GM23248 (cell line): ENCODE measurements at regions not wholly inside any gene's neighbourhood (a gene's known extent, or its start where the extent isn't known, plus 50 kb on each side); places are given as distances from the start of the nearest gene placed in this dataset.

ENCODE experiments used
- DNase-seq: peaks from one replicate; pipeline ENCODE4 v3.0.0-alpha.2; 2015
- H2AFZ ChIP-seq: fragments of 200-600 bp; sonication (generic); 2 replicates; pipeline ENCODE4 v1.6.1; 2016; ENCODE audit warnings: antibody characterized with exemption
- H3F3A ChIP-seq: fragments of 200-600 bp; sonication (generic); 2 replicates; pipeline ENCODE4 v1.6.1; 2016; ENCODE audit warnings: mild to moderate bottlenecking, antibody characterized with exemption, mixed run types; ENCODE audit not compliant: insufficient read depth
- H3K27ac ChIP-seq: fragments of 200-600 bp; sonication (generic); 2 replicates; pipeline ENCODE4 v1.5.1; 2016; ENCODE audit warnings: mild to moderate bottlenecking
- H3K27me3 ChIP-seq: fragments of 200-600 bp; sonication (generic); replicated peaks from 2 replicates; pipeline ENCODE4 v1.6.1; 2016; ENCODE audit warnings: mild to moderate bottlenecking; ENCODE audit not compliant: insufficient read depth
- H3K36me3 ChIP-seq: fragments of 200-600 bp; sonication (generic); 2 replicates; pipeline ENCODE4 v1.6.1; 2016; ENCODE audit warnings: low read depth, mild to moderate bottlenecking
- H3K4me1 ChIP-seq: fragments of 200-600 bp; sonication (generic); 2 replicates; pipeline ENCODE4 v1.6.1; 2016; ENCODE audit warnings: mild to moderate bottlenecking; ENCODE audit not compliant: insufficient read depth
- H3K4me2 ChIP-seq: fragments of 200-600 bp; sonication (generic); one replicate; pipeline ENCODE4 v1.6.1; 2016; ENCODE audit warnings: mild to moderate bottlenecking; ENCODE audit not compliant: unreplicated experiment
- H3K4me3 ChIP-seq: fragments of 200-600 bp; sonication (generic); 2 replicates; pipeline ENCODE4 v1.5.1; 2016; ENCODE audit warnings: mild to moderate bottlenecking
- H3K79me2 ChIP-seq: fragments of 200-600 bp; sonication (generic); 2 replicates; pipeline ENCODE4 v1.6.1; 2016; ENCODE audit warnings: mild to moderate bottlenecking; ENCODE audit not compliant: insufficient read depth
- H3K9ac ChIP-seq: fragments of 200-600 bp; sonication (generic); 2 replicates; pipeline ENCODE4 v1.6.1; 2016; ENCODE audit warnings: mild to moderate bottlenecking
- H3K9me2 ChIP-seq: fragments of 200-600 bp; sonication (generic); 2 replicates; pipeline ENCODE4 v1.6.1; 2016; ENCODE audit warnings: mixed run types, mild to moderate bottlenecking, moderate library complexity; ENCODE audit not compliant: insufficient read depth
- H3K9me3 ChIP-seq: fragments of 200-600 bp; sonication (generic); one replicate; pipeline ENCODE4 v1.6.1; 2017; ENCODE audit warnings: low read depth
- H4K20me1 ChIP-seq: fragments of 200-600 bp; sonication (generic); 2 replicates; pipeline ENCODE4 v1.6.0; 2016; ENCODE audit not compliant: insufficient read depth
- EZH2 ChIP-seq: fragments of 200-600 bp; sonication (generic); IDR thresholded peaks from 2 replicates; pipeline ENCODE4 v1.6.1; 2018; ENCODE audit warnings: antibody characterized with exemption, mild to moderate bottlenecking; ENCODE audit not compliant: insufficient read depth, poor library complexity, severe bottlenecking
- EZH2phosphoT487 ChIP-seq: fragments of 200-600 bp; sonication (generic); IDR thresholded peaks from 2 replicates; pipeline ENCODE4 v1.6.1; 2018; ENCODE audit warnings: antibody characterized with exemption, moderate library complexity, mild to moderate bottlenecking, low read depth; ENCODE audit not compliant: insufficient read depth
- WGBS, 2 experiments: methylation state at CpG; one replicate each; pipeline ENCODE4 v1.1.6; 2015 to 2017; ENCODE audit warnings: low lambda C conversion rate in 2 of 2, low coverage in 1 of 2; ENCODE audit errors: missing lambda C conversion rate in 2 of 2; 5-methylcytosine and 5-hydroxymethylcytosine counted together
- in situ Hi-C: fragments of 300-500 bp; cut with MboI; formaldehyde crosslinking; loops from 2 replicates; pipeline ENCODE4 v1.15.0; 2020

- Histone ChIP-seq H3K27ac (no peak overlapping the region), H3K4me3 (0 out of 2 replicates have a peak overlapping the region, but pooled peaks have one; percentile 55), H3K79me2 (peaks cover 47% of the 10 kb centered on the region), H3K9me2 (no peaks in the 10 kb centered on the region), H3K4me1 (peaks cover 10% of the 10 kb centered on the region; the same call in 1 of the 2 replicates), H3K9ac (no peak overlapping the region), H3K9me3 (no peaks in the 10 kb centered on the region), H3K36me3 (no peaks in the 10 kb centered on the region), H4K20me1 (no peaks in the 10 kb centered on the region), H3F3A (no peaks in the 10 kb centered on the region), H3K27me3 (no peaks in the 10 kb centered on the region), H2AFZ (no peak overlapping the region), H3K4me2 (peak overlapping the region; percentile 73)
- 15 to 16% methylated on average over 6 of the region's 6 CpGs for WGBS, 2 experiments
- peak; percentile 14 for DNase-seq
- TF ChIP-seq EZH2, result no peak
- TF ChIP-seq EZH2phosphoT487, result no peak
- in situ Hi-C loops, result no loop called here
These were observed 80.5 kb downstream of the CLDN34 start for GRCh38 chrX:10047631-10048030.

DNA sequence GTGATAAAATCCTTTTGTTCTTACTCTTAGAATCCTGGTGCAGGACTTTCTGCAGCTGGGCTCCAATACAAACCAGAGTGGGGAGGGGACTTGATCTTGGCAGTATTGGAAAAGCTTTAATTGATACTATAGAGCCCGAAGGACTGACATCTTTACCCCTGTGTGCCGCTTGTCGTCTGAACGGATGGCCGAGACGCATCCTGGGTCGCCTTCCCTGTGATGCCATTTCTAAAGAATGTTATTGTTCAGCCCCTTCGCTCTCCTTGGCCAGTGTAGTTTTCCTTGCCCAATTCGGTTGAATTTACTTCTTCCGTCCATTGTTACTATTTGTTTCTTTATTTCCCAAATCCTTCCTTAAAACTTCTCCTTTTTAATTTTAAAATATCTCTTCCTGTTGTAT is 80.9 kb downstream of the CLDN34 start:
- peak overlapping the region; percentile 38; the same call in 1 of the 2 replicates for H3K9ac ChIP-seq
- WGBS, 2 experiments, result 4 to 6% methylated on average over 10 of the region's 10 CpGs
- peak overlapping the region; percentile 55 for H3K4me3 ChIP-seq
- no peaks in the 10 kb centered on the region for H3K27me3 ChIP-seq
- H3K4me1 ChIP-seq, result peaks cover 10% of the 10 kb centered on the region; the same call in 1 of the 2 replicates
- DNase-seq, result peak; percentile 53
- no peaks in the 10 kb centered on the region for H3F3A ChIP-seq
- H4K20me1 ChIP-seq, result no peaks in the 10 kb centered on the region
- H3K79me2 ChIP-seq, result peaks cover 45% of the 10 kb centered on the region
- no peak for TF ChIP-seq EZH2phosphoT487
- H3K27ac ChIP-seq, result peak overlapping the region; percentile 27; the same call in 1 of the 2 replicates
- H3K36me3 ChIP-seq, result no peaks in the 10 kb centered on the region
- no peaks in the 10 kb centered on the region for H3K9me3 ChIP-seq
- H3K9me2 ChIP-seq, result no peaks in the 10 kb centered on the region
- peak overlapping the region; percentile 73 for H3K4me2 ChIP-seq
- H2AFZ ChIP-seq, result no peak overlapping the region
- in situ Hi-C loops, result no loop called here

- 30 to 36% methylated on average over 8 of the region's 8 CpGs for WGBS, 2 experiments
- TF ChIP-seq EZH2phosphoT487, result no peak
- TF ChIP-seq EZH2, result no peak
- peaks cover 10% of the 10 kb centered on the region; the same call in 1 of the 2 replicates for H3K4me1 ChIP-seq
- in situ Hi-C loops, result no loop called here
- peaks cover 49% of the 10 kb centered on the region for H3K79me2 ChIP-seq
- peak overlapping the region; percentile 73 for H3K4me2 ChIP-seq
- H3K27ac ChIP-seq, result peak overlapping the region; percentile 27; the same call in 1 of the 2 replicates
- no peaks in the 10 kb centered on the region for H3K36me3 ChIP-seq
- H3K27me3 ChIP-seq, result no peaks in the 10 kb centered on the region
- H3K9ac ChIP-seq, result peak overlapping the region; percentile 38; the same call in 1 of the 2 replicates
- no peak overlapping the region for H2AFZ ChIP-seq
- no peaks in the 10 kb centered on the region for H4K20me1 ChIP-seq
- no peaks in the 10 kb centered on the region for H3K9me2 ChIP-seq
- H3F3A ChIP-seq, result no peaks in the 10 kb centered on the region
- DNase-seq, result peak; percentile 8
- H3K9me3 ChIP-seq, result no peaks in the 10 kb centered on the region
- peak overlapping the region; percentile 55 for H3K4me3 ChIP-seq
These were observed 81.5 kb downstream of the CLDN34 start for GRCh38 chrX:10048707-10049106.

DNA sequence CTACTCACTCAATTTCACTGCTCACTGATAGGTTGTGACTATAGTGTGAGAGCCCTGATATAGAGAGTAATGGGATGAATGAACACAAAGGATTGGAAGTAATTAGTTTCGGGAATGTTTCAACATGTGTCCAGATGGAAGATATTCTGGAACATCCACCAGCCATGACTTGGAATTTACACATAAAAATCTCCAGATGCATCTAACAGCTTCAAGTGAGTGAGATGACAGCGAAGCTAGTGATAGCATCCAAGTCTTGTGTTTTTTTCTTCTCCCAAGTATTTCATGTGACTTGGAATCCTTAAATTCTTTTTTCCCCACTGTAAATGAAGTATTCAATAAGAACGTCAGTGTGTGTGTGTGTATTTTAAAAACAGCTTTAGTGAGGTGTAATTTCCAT is 82.1 kb downstream of the CLDN34 start:
- in situ Hi-C loops, result no loop called here
- Histone ChIP-seq H3K9me3 (no peaks in the 10 kb centered on the region), H3K79me2 (peaks cover 50% of the 10 kb centered on the region), H3K27me3 (no peaks in the 10 kb centered on the region), H3K4me3 (no peak overlapping the region), H3K4me1 (peaks cover 10% of the 10 kb centered on the region; the same call in 1 of the 2 replicates), H3K9ac (no peak overlapping the region), H3K4me2 (no peak overlapping the region), H3K27ac (no peak overlapping the region), H2AFZ (no peak overlapping the region), H3K36me3 (no peaks in the 10 kb centered on the region), H4K20me1 (no peaks in the 10 kb centered on the region), H3K9me2 (no peaks in the 10 kb centered on the region), H3F3A (no peaks in the 10 kb centered on the region)
- DNase-seq, result peak; percentile 2
- TF ChIP-seq EZH2 (no peak), EZH2phosphoT487 (no peak)
- WGBS, 2 experiments, result 31 to 41% methylated on average over 3 of the region's 3 CpGs

- DNase-seq, result no peak
- no peak overlapping the region for H3K9ac ChIP-seq
- in situ Hi-C loops, result no loop called here
These were observed 83.3 kb downstream of the CLDN34 start for GRCh38 chrX:10050481-10050880.

More at GRCh38 chrX:10050481-10050880, 83.3 kb downstream of the CLDN34 start:
- Histone ChIP-seq H3K36me3 (no peaks in the 10 kb centered on the region), H3K9me2 (no peaks in the 10 kb centered on the region), H3K4me3 (no peak overlapping the region), H2AFZ (no peak overlapping the region), H3K27ac (no peak overlapping the region), H3F3A (no peaks in the 10 kb centered on the region), H3K4me1 (peaks cover 10% of the 10 kb centered on the region; the same call in 1 of the 2 replicates), H3K4me2 (no peak overlapping the region), H3K79me2 (peaks cover 58% of the 10 kb centered on the region), H3K9me3 (no peaks in the 10 kb centered on the region), H3K27me3 (no peaks in the 10 kb centered on the region), H4K20me1 (no peaks in the 10 kb centered on the region)
- no peak for TF ChIP-seq EZH2phosphoT487
- no peak for TF ChIP-seq EZH2
- 95 to 100% methylated on average over 4 to 5 of the region's 5 CpGs for WGBS, 2 experiments
